Limb (tissue), 2 donors: ENCODE measurements at regions not wholly inside any gene's neighbourhood (a gene's known extent, or its start where the extent isn't known, plus 50 kb on each side); places are given as distances from the start of the nearest gene placed in this dataset.
"Not testable (repeated sequence)": the region's sequence is repeated elsewhere in the genome, so short reads cannot be mapped to it uniquely, and the experiment has no call there.

Source experiments
- DNase-seq, 2 donors: peaks; one replicate each; pipeline ENCODE4 v3.0.0-alpha.2; 2016; ENCODE audit errors: extremely low spot score in 2 of 2

GRCh38 chr7:67358738-67359137 is 362.1 kb downstream of the TYW1 start:
- not testable (repeated sequence) for DNase-seq

GRCh38 chr7:67359900-67360299 is 363.3 kb downstream of the TYW1 start:
- no peak for DNase-seq

- no peak for DNase-seq
Observed at GRCh38 chr7:67361150-67361549, 364.5 kb downstream of the TYW1 start.

- DNase-seq: no peak
Observed at GRCh38 chr7:67364441-67365017, 367.9 kb downstream of the TYW1 start.

- peak; percentile 79 to 81 for DNase-seq
Observed at GRCh38 chr7:67371429-67372305, 375.0 kb downstream of the TYW1 start.

GRCh38 chr7:67373389-67373788 is 376.8 kb downstream of the TYW1 start:
- DNase-seq: not testable (repeated sequence)

GRCh38 chr7:67375427-67375826 is 378.8 kb downstream of the TYW1 start:
- DNase-seq: no peak

- peak; percentile 79 to 85 for DNase-seq
Observed at GRCh38 chr7:67377939-67378862, 381.6 kb downstream of the TYW1 start.

- no peak for DNase-seq
Observed at GRCh38 chr7:67380326-67380725, 383.7 kb downstream of the TYW1 start.

GRCh38 chr7:67380858-67381257 is 384.2 kb downstream of the TYW1 start:
- no peak for DNase-seq

- no peak for DNase-seq
Observed at GRCh38 chr7:67387851-67388250, 391.2 kb downstream of the TYW1 start.

- DNase-seq: no peak
Observed at GRCh38 chr7:67391168-67391567, 394.5 kb downstream of the TYW1 start.

- DNase-seq: no peak
Observed at GRCh38 chr7:67392596-67393438, 396.2 kb downstream of the TYW1 start.

GRCh38 chr7:67393903-67394302 is 397.3 kb downstream of the TYW1 start:
- DNase-seq: no peak

- DNase-seq: no peak
Observed at GRCh38 chr7:67398916-67399315, 402.3 kb downstream of the TYW1 start.

- no peak for DNase-seq
Observed at GRCh38 chr7:67401492-67401891, 404.9 kb downstream of the TYW1 start.

GRCh38 chr7:67402280-67402679 is 405.6 kb downstream of the TYW1 start:
- DNase-seq: no peak

- peak in 1 of 2 donors; percentile 46 for DNase-seq
Observed at GRCh38 chr7:67406976-67407375, 410.3 kb downstream of the TYW1 start.

GRCh38 chr7:67407392-67408071 is 410.9 kb downstream of the TYW1 start:
- no peak for DNase-seq

- DNase-seq: no peak
Observed at GRCh38 chr7:67408109-67408508, 411.5 kb downstream of the TYW1 start.
